GM12874 (cell line): ENCODE measurements at regions not wholly inside any gene's neighbourhood (a gene's known extent, or its start where the extent isn't known, plus 50 kb on each side); places are given as distances from the start of the nearest gene placed in this dataset.

ENCODE experiments used
- TF ChIP-seq, protein P1 (sequence below): IDR thresholded peaks from 2 replicates; pipeline ENCODE4 v1.5.1; 2011; ENCODE audit warnings: low read depth, mild to moderate bottlenecking, control low read depth, low read length, moderate library complexity; ENCODE audit not compliant: insufficient read depth

DNA sequence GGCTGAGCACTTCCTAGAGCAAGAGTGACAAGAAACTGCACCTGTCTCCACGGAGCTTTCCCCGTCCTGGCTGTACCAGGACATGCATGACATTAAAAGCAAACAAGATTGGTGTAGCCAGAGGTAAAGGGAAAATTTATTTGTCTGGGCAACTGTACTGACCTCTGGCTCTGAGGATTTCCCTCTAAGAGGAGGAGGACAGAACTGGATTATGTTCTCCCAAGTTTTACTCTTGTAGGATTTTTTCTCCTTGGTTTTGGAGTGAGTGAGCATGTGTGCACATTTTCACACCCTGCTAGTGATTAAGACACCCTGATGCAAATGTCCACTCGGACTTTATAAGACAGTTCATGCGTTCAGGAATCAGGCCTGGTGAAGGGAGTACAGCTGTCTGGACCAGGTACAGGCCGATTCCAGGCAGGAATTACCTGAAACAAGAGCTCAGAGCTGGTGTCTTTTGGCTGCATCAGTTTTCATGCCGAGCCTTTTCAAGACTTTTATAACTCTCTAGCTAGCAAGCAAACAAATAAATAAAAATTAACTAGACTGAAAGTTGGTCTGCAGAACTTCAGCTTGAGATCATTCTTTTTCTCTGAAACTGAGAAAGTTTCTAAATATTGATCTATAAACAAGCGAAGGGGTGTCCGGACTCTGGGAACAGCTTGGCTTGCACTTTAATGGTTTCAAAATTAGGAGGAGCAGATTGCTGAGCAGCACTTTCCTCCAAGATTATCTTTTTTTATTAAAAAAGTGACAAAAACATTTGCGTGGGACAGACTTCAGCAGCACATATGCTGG, 51.3 kb upstream of the SPRY1 start:
- TF ChIP-seq, protein P1, sequence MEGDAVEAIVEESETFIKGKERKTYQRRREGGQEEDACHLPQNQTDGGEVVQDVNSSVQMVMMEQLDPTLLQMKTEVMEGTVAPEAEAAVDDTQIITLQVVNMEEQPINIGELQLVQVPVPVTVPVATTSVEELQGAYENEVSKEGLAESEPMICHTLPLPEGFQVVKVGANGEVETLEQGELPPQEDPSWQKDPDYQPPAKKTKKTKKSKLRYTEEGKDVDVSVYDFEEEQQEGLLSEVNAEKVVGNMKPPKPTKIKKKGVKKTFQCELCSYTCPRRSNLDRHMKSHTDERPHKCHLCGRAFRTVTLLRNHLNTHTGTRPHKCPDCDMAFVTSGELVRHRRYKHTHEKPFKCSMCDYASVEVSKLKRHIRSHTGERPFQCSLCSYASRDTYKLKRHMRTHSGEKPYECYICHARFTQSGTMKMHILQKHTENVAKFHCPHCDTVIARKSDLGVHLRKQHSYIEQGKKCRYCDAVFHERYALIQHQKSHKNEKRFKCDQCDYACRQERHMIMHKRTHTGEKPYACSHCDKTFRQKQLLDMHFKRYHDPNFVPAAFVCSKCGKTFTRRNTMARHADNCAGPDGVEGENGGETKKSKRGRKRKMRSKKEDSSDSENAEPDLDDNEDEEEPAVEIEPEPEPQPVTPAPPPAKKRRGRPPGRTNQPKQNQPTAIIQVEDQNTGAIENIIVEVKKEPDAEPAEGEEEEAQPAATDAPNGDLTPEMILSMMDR, result no peak

DNA sequence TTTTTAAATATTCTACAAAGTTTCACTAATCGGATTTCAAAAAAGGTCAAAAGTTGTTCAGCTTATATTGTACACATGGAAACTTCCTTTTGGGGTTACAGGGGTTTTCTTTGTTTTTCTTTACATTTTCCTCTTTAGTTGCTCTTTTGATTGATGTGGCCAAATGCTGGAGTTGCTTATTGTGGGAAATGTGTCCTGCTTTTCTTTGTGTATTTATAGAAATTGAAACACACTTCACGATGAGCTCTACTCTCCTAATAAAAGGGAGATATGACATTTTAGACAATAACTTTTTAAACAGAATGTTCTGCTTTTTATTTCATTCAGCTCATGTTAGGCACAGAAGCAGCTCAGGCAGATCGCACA, 50.7 kb upstream of the SPRY1 start:
- TF ChIP-seq, protein P1, result no peak

DNA sequence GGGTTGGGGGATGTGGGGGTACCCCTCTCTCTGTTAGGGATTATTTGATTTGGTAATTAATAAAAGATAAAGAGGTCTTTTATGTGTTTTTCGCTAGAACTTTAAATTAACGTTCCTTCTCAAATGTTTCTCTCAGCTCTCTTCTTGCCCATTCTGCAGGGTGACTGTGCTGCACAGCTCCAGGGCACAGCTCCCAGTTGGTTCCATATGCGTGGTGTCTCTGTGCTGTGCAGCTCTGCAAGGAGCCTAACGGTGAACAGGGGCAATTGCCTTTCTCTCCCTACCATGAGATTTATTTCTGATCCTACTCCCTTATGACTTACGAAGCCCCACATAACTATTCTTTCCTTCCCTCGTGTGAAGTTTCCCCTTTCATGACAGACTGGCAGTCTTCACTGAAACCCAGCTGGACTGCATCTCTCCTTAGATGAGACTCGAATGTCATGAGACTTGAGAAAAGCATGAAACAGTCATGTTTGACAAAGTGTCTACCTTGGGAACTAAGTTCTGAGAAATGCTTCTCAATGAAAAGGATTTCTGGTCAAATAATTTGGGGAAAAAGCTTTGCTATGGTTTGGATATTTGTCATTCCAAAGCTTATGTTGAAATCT, 50.2 kb upstream of the SPRY1 start:
- TF ChIP-seq, protein P1, result no peak
